GM12874 (cell line): ENCODE measurements at regions not wholly inside any gene's neighbourhood (a gene's known extent, or its start where the extent isn't known, plus 50 kb on each side); places are given as distances from the start of the nearest gene placed in this dataset.

Experiments
- CTCF ChIP-seq: IDR thresholded peaks from 2 replicates; pipeline ENCODE4 v1.5.1; 2011; ENCODE audit warnings: low read depth, mild to moderate bottlenecking, control low read depth, low read length, moderate library complexity; ENCODE audit not compliant: insufficient read depth

- no peak for TF ChIP-seq CTCF
Measured at GRCh38 chr4:112889619-112890527, 159.6 kb upstream of the ANK2 start.

DNA sequence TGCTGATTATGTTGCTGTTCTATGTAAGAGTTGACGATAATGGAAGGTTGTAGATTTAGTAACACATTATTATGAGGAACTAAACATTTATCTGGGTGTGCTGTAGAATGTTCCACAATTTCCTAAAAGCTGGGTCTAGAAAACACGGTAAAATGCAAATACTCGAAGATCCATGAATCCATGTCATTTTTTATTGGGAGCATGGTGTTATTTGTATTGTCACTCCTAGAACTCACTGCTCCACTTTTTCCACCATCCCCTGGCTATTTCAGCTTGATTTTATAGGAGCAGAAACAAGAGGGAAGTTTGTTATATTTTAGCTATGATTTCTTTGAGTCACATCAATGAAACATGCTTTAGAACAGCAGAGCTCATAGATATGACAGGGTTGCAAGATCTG lies 155.0 kb upstream of the ANK2 start:
- no peak for TF ChIP-seq CTCF

- no peak for TF ChIP-seq CTCF
Measured at GRCh38 chr4:112894951-112895350, 154.5 kb upstream of the ANK2 start.

- TF ChIP-seq CTCF, result no peak
Measured at GRCh38 chr4:112895811-112896608, 153.4 kb upstream of the ANK2 start.

DNA sequence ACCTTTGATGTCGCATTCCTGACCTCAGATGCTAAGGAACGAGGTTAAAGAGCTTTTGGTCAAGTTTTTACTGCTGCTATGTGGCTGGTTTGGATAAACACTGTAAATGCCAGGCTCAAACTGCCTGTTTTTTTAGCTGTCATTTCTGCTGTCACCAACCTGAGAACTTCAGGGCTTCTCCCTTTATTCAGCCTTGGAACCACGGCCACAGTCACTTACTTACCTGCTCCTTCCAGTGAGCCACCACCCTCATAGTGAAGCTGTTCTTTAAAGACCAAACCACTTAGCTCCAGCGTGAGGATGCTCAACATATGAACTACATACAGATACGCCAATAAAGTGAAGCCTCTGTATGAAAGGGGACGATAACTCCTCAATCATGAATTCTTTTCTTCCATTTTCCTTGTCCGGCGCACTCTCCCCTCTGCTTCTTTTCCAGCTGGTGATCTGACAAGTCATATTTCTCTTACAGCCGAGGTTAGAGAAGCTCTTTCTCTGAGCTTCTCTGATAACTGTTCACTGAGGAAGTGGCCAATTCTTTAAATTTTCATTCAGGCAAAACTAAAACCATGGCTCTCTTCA lies 152.8 kb upstream of the ANK2 start:
- TF ChIP-seq CTCF, result no peak

- no peak for TF ChIP-seq CTCF
Measured at GRCh38 chr4:112897543-112897942, 151.9 kb upstream of the ANK2 start.
